ENCODE measurements at regions not wholly inside any gene's neighbourhood (a gene's known extent, or its start where the extent isn't known, plus 50 kb on each side); places are given as distances from the start of the nearest gene placed in this dataset.

GRCh38 chr17:5708344-5708743 lies 124.0 kb upstream of the NLRP1 start:
- Histone ChIP-seq H3K27me3 (no peaks in the 10 kb centered on the region), H3K4me3 (no peak overlapping the region), H3K36me3 (no peaks in the 10 kb centered on the region), H3K9me3 (no peaks in the 10 kb centered on the region)
- DNase-seq, result no peak

- no peaks in the 10 kb centered on the region for H3K36me3 ChIP-seq
Measured at GRCh38 chr17:5711344-5711743, 127.0 kb upstream of the NLRP1 start.

GRCh38 chr17:5714993-5715392 lies 130.7 kb upstream of the NLRP1 start:
- H3K4me3 ChIP-seq, result no peak overlapping the region
- no peaks in the 10 kb centered on the region for H3K36me3 ChIP-seq
- no peak for DNase-seq
- H3K27me3 ChIP-seq, result no peaks in the 10 kb centered on the region
- no peaks in the 10 kb centered on the region for H3K9me3 ChIP-seq

More at GRCh38 chr17:5711344-5711743, 127.0 kb upstream of the NLRP1 start:
- Histone ChIP-seq H3K27me3 (no peaks in the 10 kb centered on the region), H3K9me3 (no peaks in the 10 kb centered on the region), H3K4me3 (no peak overlapping the region)
- no peak for DNase-seq

GRCh38 chr17:5715478-5715877 lies 131.2 kb upstream of the NLRP1 start:
- no peak for DNase-seq

GRCh38 chr17:5718726-5719125 lies 134.4 kb upstream of the NLRP1 start:
- no peaks in the 10 kb centered on the region for H3K36me3 ChIP-seq
- no peaks in the 10 kb centered on the region for H3K9me3 ChIP-seq
- H3K4me3 ChIP-seq, result no peak overlapping the region
- no peaks in the 10 kb centered on the region for H3K27me3 ChIP-seq
- DNase-seq, result no peak

More at GRCh38 chr17:5715478-5715877, 131.2 kb upstream of the NLRP1 start:
- Histone ChIP-seq H3K27me3 (no peaks in the 10 kb centered on the region), H3K36me3 (no peaks in the 10 kb centered on the region), H3K4me3 (no peak overlapping the region), H3K9me3 (no peaks in the 10 kb centered on the region)

GRCh38 chr17:5719976-5720375 lies 135.7 kb upstream of the NLRP1 start:
- no peaks in the 10 kb centered on the region for H3K36me3 ChIP-seq
- no peaks in the 10 kb centered on the region for H3K9me3 ChIP-seq
- H3K27me3 ChIP-seq, result no peaks in the 10 kb centered on the region
- no peak for DNase-seq
- H3K4me3 ChIP-seq, result no peak overlapping the region

- DNase-seq, result no peak
- Histone ChIP-seq H3K27me3 (no peaks in the 10 kb centered on the region), H3K4me3 (no peak overlapping the region), H3K9me3 (no peaks in the 10 kb centered on the region; the same call in 1 of the 2 replicates), H3K36me3 (no peaks in the 10 kb centered on the region)
Measured at GRCh38 chr17:5730373-5730772, 146.1 kb upstream of the NLRP1 start.

GRCh38 chr17:5740937-5741336 lies 156.6 kb upstream of the NLRP1 start:
- Histone ChIP-seq H3K4me3 (no peak overlapping the region), H3K27me3 (no peaks in the 10 kb centered on the region), H3K36me3 (no peaks in the 10 kb centered on the region), H3K9me3 (no peaks in the 10 kb centered on the region)
- DNase-seq, result no peak

GRCh38 chr17:5741810-5742209 lies 157.5 kb upstream of the NLRP1 start:
- Histone ChIP-seq H3K36me3 (no peaks in the 10 kb centered on the region), H3K4me3 (no peak overlapping the region), H3K27me3 (no peaks in the 10 kb centered on the region), H3K9me3 (no peaks in the 10 kb centered on the region)
- no peak for DNase-seq

GRCh38 chr17:5745111-5745813 lies 161.0 kb upstream of the NLRP1 start:
- H3K27me3 ChIP-seq, result no peaks in the 10 kb centered on the region
- H3K4me3 ChIP-seq, result no peak overlapping the region
- H3K9me3 ChIP-seq, result no peaks in the 10 kb centered on the region
- no peaks in the 10 kb centered on the region for H3K36me3 ChIP-seq
- DNase-seq, result no peak

GRCh38 chr17:5747276-5747675 lies 163.0 kb upstream of the NLRP1 start:
- no peak overlapping the region for H3K4me3 ChIP-seq
- no peaks in the 10 kb centered on the region for H3K9me3 ChIP-seq
- H3K36me3 ChIP-seq, result no peaks in the 10 kb centered on the region
- no peaks in the 10 kb centered on the region for H3K27me3 ChIP-seq
- no peak for DNase-seq

- Histone ChIP-seq H3K36me3 (no peaks in the 10 kb centered on the region), H3K9me3 (no peaks in the 10 kb centered on the region), H3K27me3 (no peaks in the 10 kb centered on the region), H3K4me3 (no peak overlapping the region)
- no peak for DNase-seq
Measured at GRCh38 chr17:5747964-5748363, 163.7 kb upstream of the NLRP1 start.

GRCh38 chr17:5753421-5753820 lies 169.1 kb upstream of the NLRP1 start:
- H3K36me3 ChIP-seq, result no peaks in the 10 kb centered on the region
- DNase-seq, result no peak
- H3K27me3 ChIP-seq, result no peaks in the 10 kb centered on the region
- H3K9me3 ChIP-seq, result no peaks in the 10 kb centered on the region
- no peak overlapping the region for H3K4me3 ChIP-seq

- Histone ChIP-seq H3K36me3 (no peaks in the 10 kb centered on the region), H3K9me3 (no peaks in the 10 kb centered on the region), H3K4me3 (no peak overlapping the region), H3K27me3 (no peaks in the 10 kb centered on the region)
- DNase-seq, result no peak
Measured at GRCh38 chr17:5757314-5757907, 173.1 kb upstream of the NLRP1 start.

- H3K27me3 ChIP-seq, result no peaks in the 10 kb centered on the region; the same call in 1 of the 2 replicates
- H3K4me3 ChIP-seq, result no peak overlapping the region
- H3K9me3 ChIP-seq, result no peaks in the 10 kb centered on the region
- no peaks in the 10 kb centered on the region for H3K36me3 ChIP-seq
- peak; percentile 45 for DNase-seq
Measured at GRCh38 chr17:5758651-5759050, 174.3 kb upstream of the NLRP1 start.

- Histone ChIP-seq H3K4me3 (no peak overlapping the region), H3K27me3 (no peaks in the 10 kb centered on the region; the same call in 1 of the 2 replicates), H3K36me3 (no peaks in the 10 kb centered on the region), H3K9me3 (no peaks in the 10 kb centered on the region)
- DNase-seq, result no peak
Measured at GRCh38 chr17:5759501-5759925, 175.2 kb upstream of the NLRP1 start.

GRCh38 chr17:5762191-5762590 lies 177.9 kb upstream of the NLRP1 start:
- H3K27me3 ChIP-seq, result no peaks in the 10 kb centered on the region; the same call in 1 of the 2 replicates
- no peaks in the 10 kb centered on the region for H3K9me3 ChIP-seq
- DNase-seq, result no peak
- H3K4me3 ChIP-seq, result no peak overlapping the region
- no peaks in the 10 kb centered on the region for H3K36me3 ChIP-seq

Data from MG63 (cell line).